NCI-H1694 (cell line): ENCODE measurements at regions not wholly inside any gene's neighbourhood (a gene's known extent, or its start where the extent isn't known, plus 50 kb on each side); places are given as distances from the start of the nearest gene placed in this dataset.
"Not testable (repeated sequence)": the region's sequence is repeated elsewhere in the genome, so short reads cannot be mapped to it uniquely, and the experiment has no call there.

Experiments
- DNase-seq: peaks from one replicate; lab custom pipeline; 2025; lab: John Stamatoyannopoulos, UW

GRCh38 chr9:71632776-71633175 lies 135.5 kb downstream of the CEMIP2 start:
- no peak for DNase-seq

- DNase-seq: no peak
Observed at GRCh38 chr9:71630377-71630995, 137.8 kb downstream of the CEMIP2 start.

DNA sequence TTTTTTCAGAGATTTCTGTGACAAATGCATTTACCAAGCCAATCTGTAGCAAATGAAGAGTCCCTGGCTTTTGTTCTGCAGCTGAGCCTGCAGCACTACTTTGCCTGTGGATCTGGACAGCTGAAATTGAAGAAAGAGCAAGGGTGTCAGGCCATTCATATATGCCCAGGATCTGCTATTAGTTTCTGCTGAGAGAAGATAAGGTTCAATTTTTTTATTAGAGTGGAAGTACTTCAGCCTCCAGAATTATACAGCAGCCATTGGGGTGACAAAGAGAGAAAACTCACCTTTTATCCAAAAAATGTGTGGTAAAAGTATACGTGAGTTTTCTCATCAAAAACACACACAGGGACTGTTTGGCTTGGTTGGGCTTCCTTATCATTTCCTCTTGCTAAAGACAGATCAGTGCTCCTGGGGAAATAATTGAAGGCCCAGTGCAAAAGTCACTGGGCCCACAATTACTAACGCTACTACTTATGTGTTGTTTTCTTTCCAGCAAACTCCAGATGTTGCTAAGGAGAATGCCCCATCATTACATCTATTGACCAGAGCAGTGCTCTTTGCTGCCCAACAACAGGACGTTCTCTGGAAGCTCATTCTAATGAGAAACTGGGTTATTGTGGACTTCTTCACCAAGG lies 138.6 kb downstream of the CEMIP2 start:
- no peak for DNase-seq

DNA sequence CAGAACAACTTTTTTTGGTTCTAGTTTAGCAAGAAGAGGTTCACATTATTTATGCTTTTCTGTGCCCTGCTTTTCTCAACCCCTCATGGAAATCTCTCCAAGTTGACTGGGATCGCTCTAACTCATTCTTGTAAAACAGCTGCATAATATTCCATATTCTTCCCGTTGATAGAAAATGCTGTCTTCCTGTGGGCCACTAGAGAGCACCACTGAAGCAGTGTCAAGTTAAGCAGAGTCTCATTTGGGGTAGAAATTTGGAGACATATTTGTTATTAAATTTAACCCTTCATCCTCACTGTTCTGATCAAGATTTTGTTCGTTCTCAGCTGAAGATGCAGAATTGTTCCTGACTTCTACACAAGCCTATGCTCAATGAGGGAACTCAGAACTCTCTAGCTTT lies 140.1 kb downstream of the CEMIP2 start:
- DNase-seq: no peak

- DNase-seq: no peak
Observed at GRCh38 chr9:71627537-71627936, 140.8 kb downstream of the CEMIP2 start.

- DNase-seq: no peak
Observed at GRCh38 chr9:71626395-71626794, 141.9 kb downstream of the CEMIP2 start.

- no peak for DNase-seq
Observed at GRCh38 chr9:71624728-71625127, 143.6 kb downstream of the CEMIP2 start.

GRCh38 chr9:71620746-71621145 lies 147.6 kb downstream of the CEMIP2 start:
- no peak for DNase-seq

GRCh38 chr9:71620331-71620730 lies 148.0 kb downstream of the CEMIP2 start:
- no peak for DNase-seq

GRCh38 chr9:71619926-71620325 lies 148.4 kb downstream of the CEMIP2 start:
- DNase-seq: no peak

GRCh38 chr9:71614409-71615010 lies 153.8 kb downstream of the CEMIP2 start:
- DNase-seq: no peak

GRCh38 chr9:71612889-71613288 lies 155.4 kb downstream of the CEMIP2 start:
- no peak for DNase-seq

DNA sequence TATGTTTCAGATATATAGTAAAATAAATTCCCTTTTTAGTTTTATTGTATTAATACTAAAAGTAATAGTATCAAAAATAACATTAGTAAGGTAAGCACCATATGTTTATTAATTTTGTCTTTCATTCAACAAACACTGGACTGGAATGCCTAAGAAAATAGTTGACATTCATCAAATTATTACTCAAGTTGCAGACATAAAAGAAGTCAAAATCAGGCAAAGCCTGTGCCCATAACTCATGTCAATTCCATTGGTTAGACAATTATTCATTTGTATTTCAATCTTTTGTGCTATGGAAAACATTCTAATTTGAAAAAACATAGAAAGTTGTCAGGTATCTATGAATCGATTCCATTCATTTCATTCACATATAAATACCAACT lies 158.9 kb downstream of the CEMIP2 start:
- no peak for DNase-seq

- DNase-seq: no peak
Observed at GRCh38 chr9:71608825-71609447, 159.4 kb downstream of the CEMIP2 start.

- DNase-seq: no peak
Observed at GRCh38 chr9:71608021-71608420, 160.3 kb downstream of the CEMIP2 start.

DNA sequence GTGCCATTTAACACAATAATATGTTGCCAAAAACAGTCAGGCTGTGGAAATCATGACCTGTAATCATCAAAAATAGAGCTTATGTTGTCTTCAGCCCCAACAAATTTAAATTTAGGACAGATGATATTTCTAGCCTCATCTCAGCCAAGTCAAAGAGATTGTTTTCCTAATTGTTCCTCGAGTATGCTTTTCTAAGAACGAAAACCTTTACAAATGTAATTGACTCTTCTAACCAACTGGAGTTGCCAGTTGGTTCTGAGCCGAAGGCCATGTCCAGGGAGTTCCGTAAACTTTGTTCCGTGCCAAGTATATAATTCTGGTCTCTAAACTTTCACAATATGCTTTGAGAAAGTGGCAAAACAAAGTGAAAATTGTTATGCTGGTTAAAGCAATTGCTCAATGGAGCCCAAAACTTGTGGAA lies 160.8 kb downstream of the CEMIP2 start:
- DNase-seq: no peak

- peak; percentile 42 for DNase-seq
Observed at GRCh38 chr9:71604197-71605063, 163.9 kb downstream of the CEMIP2 start.

DNA sequence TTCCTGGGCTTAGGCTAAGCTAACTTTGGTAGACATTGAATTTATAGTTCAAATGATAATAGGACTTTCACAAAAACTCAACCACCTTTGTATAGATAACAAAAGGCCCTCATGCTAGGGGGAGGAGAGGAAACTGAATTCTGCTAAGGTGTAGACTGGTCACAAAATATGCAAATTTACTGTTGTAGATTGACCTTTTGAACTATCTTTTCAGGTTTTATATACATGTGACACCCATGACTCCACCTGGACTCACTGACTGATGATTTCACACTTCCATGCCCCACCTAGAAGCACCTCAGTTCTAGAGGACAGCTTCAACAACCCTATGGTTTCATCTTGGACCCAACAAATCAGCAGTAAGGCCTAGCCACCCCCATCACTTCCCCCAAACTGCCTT lies 165.7 kb downstream of the CEMIP2 start:
- DNase-seq: no peak

GRCh38 chr9:71595762-71596161 lies 172.6 kb downstream of the CEMIP2 start:
- DNase-seq: not testable (repeated sequence)

- DNase-seq: no peak
Observed at GRCh38 chr9:71594541-71594940, 173.8 kb downstream of the CEMIP2 start.

DNA sequence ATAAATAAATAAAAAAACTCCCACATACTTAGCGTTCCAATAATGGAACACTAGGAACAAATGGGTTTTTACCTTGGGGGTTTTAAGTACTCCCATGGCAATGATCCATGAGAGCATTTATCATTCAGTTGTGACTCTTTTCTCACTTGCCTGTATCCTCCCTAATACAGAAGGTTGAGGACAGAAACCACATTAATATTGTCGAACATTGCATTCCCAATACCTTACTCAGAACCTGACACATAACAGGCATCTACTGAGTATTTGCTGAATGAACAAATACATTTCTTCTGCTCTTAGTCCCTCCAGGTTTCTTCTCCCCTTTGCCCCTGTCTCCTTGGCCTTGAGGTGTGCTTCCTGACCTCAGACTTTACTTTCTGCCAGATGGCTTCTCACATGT lies 175.9 kb downstream of the CEMIP2 start:
- DNase-seq: no peak

DNA sequence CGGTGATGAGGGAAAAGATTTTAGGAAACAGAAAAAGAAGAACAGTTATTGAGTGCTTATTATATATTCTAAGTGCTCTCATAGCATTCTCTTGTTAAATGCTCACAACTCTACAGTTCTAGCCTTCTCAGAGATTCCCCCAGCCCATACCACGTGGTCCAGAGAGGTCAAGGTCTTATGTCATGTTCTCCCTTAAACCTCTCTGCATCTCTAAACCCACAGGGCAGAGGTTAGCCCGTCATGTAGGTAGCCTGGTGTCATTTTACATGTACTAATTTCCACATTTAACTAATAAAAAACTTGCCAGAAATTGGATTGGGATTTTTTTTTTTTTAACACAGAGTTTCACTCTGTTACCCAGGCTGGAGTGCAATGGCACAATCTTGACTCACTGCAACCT lies 178.0 kb downstream of the CEMIP2 start:
- no peak for DNase-seq
